Inferior parietal cortex (tissue), 1 donor: ENCODE measurements at regions not wholly inside any gene's neighbourhood (a gene's known extent, or its start where the extent isn't known, plus 50 kb on each side); places are given as distances from the start of the nearest gene placed in this dataset.

ENCODE experiments used
- DNase-seq: peaks from one replicate; pipeline ENCODE4 v3.0.0-alpha.2; 2016; ENCODE audit errors: extremely low spot score

- DNase-seq, result no peak
Measured at GRCh38 chr12:124504273-124505000, 63.0 kb downstream of the NCOR2 start.

- no peak for DNase-seq
Measured at GRCh38 chr12:124503305-124503704, 64.1 kb downstream of the NCOR2 start.

GRCh38 chr12:124502379-124502778 is 65.0 kb downstream of the NCOR2 start:
- DNase-seq, result no peak

- DNase-seq, result no peak
Measured at GRCh38 chr12:124501827-124502226, 65.6 kb downstream of the NCOR2 start.

- DNase-seq, result no peak
Measured at GRCh38 chr12:124501112-124501561, 66.3 kb downstream of the NCOR2 start.

GRCh38 chr12:124499898-124500244 is 67.5 kb downstream of the NCOR2 start:
- no peak for DNase-seq

GRCh38 chr12:124499190-124499753 is 68.1 kb downstream of the NCOR2 start:
- DNase-seq, result no peak

GRCh38 chr12:124498275-124499189 is 68.9 kb downstream of the NCOR2 start:
- DNase-seq, result no peak

- DNase-seq, result peak; percentile 65
Measured at GRCh38 chr12:124497658-124498057, 69.8 kb downstream of the NCOR2 start.

GRCh38 chr12:124497039-124497438 is 70.4 kb downstream of the NCOR2 start:
- no peak for DNase-seq

- DNase-seq, result no peak
Measured at GRCh38 chr12:124496584-124496983, 70.8 kb downstream of the NCOR2 start.

GRCh38 chr12:124495194-124495983 is 72.0 kb downstream of the NCOR2 start:
- DNase-seq, result no peak

GRCh38 chr12:124494751-124495129 is 72.7 kb downstream of the NCOR2 start:
- no peak for DNase-seq

GRCh38 chr12:124493809-124494750 is 73.3 kb downstream of the NCOR2 start:
- no peak for DNase-seq

GRCh38 chr12:124492879-124493808 is 74.3 kb downstream of the NCOR2 start:
- no peak for DNase-seq

GRCh38 chr12:124491856-124492420 is 75.5 kb downstream of the NCOR2 start:
- no peak for DNase-seq

GRCh38 chr12:124491310-124491709 is 76.1 kb downstream of the NCOR2 start:
- DNase-seq, result no peak

- DNase-seq, result no peak
Measured at GRCh38 chr12:124490584-124491305, 76.7 kb downstream of the NCOR2 start.
